Breast epithelium (tissue), 3 donors: ENCODE measurements at regions not wholly inside any gene's neighbourhood (a gene's known extent, or its start where the extent isn't known, plus 50 kb on each side); places are given as distances from the start of the nearest gene placed in this dataset.

ENCODE experiments used
- CTCF ChIP-seq, 3 donors: fragments of 450-650 bp; IDR thresholded peaks; one replicate each; pipeline ENCODE4 v1.5.1; 2016 to 2017; ENCODE audit warnings: antibody characterized with exemption in 3 of 3, mild to moderate bottlenecking in 3 of 3, moderate library complexity in 3 of 3
- POLR2A ChIP-seq: fragments of 450-650 bp; IDR thresholded peaks from one replicate; pipeline ENCODE4 v1.6.1; 2016; ENCODE audit warnings: antibody characterized with exemption, mild to moderate bottlenecking, moderate library complexity

- TF ChIP-seq CTCF (IDR thresholded peaks at IDR 0.05): no peak
- TF ChIP-seq POLR2A: no peak
These were observed 81.2 kb downstream of the BMP4 start for GRCh38 chr14:53875324-53875897.
